Left forelimb (tissue), 1 donor: ENCODE measurements at regions not wholly inside any gene's neighbourhood (a gene's known extent, or its start where the extent isn't known, plus 50 kb on each side); places are given as distances from the start of the nearest gene placed in this dataset.

ENCODE experiments used
- DNase-seq: peaks from one replicate; pipeline ENCODE4 v3.0.0-alpha.2; 2018; ENCODE audit warnings: low spot score

- DNase-seq: no peak
These were observed 90.1 kb upstream of the NOCT start for GRCh38 chr4:138925495-138925894.

GRCh38 chr4:138919094-138919936, 96.3 kb upstream of the NOCT start:
- DNase-seq: peak; percentile 78

GRCh38 chr4:138918169-138918869, 97.3 kb upstream of the NOCT start:
- DNase-seq: no peak

- no peak for DNase-seq
These were observed 98.8 kb upstream of the NOCT start for GRCh38 chr4:138916763-138917162.

- DNase-seq: no peak
These were observed 99.8 kb upstream of the NOCT start for GRCh38 chr4:138915756-138916155.

DNA sequence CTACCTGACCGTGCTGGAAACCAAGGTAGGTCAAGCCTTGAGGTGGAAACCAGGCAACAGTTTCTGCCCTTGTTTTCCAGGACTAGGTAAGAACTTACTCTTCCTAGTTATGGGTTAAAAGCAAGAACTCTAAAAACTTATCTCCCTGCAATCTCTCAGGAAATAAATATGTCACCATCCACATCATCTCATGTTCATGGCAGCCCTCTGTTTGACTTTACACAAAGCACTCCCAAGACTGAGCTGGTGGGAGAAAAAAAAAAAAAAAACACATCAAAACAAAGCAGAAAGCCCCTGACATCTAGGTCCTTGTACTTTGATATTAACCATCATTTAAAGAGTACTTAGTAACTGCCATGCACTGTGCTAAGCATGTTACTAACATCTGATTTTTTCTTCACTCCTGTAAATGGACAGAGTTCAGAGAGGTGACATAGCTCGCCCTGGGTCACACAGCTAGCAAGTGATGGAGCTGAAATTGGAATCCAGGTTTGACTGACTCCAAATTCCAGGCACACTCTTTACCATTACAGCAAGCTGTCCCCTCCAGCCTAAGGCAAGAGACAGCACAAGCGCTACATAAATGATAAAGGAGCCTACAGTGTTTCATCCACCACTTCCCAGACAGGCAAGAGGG, 102.8 kb upstream of the NOCT start:
- DNase-seq: no peak

GRCh38 chr4:138911909-138912703, 103.5 kb upstream of the NOCT start:
- no peak for DNase-seq

DNA sequence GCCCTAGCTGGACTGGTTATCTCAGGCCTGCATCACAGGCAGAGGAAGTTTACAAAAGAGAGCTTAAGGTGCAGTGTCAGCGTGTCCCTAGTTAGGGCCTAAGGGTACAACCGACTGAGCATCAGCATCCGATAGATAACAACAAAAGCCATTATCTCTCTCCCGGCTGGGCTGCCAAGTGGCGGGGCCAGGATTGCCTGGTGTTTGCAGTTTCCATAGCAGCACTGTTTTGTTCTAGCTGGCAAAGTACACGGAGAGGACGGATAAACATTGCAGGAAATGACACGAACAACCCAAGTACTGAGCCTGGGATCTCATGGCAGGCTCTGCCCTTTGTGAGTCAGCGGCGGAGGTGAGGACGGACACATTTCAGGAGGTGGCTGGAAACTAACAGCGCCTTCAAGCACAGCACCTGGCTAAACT, 104.7 kb upstream of the NOCT start:
- peak; percentile 74 for DNase-seq

DNA sequence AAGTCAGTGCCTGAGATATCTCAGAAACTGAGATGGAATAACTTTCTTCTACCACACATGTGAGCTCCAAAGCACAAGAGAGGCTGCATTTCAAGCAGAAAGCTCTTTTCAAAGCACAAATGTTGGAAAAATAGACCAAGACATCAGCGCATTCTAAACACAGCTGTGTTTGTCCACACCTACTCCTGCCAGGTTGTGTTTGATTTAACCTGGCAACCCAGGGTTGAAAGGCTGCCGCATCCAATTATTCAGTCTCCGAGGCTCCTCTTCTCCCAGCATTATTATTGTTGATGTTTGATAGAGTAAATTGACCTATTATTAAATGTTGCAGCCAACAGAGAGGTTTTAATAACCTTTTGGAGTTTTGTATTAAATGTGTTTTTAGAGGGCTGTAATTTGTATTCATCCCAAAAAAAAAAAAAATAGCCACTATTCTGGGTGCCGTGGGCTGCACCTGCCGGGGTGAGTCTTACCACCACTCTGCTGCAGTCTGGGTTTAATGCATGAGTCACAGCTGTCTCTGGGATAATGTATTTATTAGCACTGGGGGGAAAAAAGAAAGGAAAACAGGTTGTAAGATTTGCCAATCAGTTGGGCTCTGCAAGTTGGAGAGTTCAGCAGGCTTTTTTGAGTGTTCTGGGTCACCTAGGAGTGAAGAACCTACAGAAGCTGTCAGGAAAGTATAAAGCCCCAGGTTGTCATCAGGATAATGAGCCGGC, 105.2 kb upstream of the NOCT start:
- no peak for DNase-seq

- DNase-seq: no peak
These were observed 106.0 kb upstream of the NOCT start for GRCh38 chr4:138909587-138909986.

DNA sequence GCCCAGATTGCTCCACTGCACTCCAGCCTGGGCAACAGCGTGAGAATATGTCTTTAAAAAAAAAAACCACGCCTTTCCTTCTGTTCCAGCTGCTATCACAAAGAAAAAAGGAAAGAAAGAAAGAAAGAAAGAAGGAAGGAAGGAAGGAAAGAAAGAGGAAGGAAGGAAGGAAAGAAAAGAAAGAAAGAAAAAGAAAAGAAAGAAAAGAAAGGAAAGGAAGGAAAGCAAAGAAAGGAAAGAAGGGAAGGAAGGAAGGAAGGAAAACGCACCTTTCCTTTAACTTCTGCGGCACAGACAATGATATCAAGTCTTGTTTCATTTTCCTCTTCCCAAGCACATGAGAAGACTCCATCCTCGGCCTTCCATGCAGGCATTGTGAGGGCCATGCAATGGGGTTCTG, 107.4 kb upstream of the NOCT start:
- DNase-seq: no peak

DNA sequence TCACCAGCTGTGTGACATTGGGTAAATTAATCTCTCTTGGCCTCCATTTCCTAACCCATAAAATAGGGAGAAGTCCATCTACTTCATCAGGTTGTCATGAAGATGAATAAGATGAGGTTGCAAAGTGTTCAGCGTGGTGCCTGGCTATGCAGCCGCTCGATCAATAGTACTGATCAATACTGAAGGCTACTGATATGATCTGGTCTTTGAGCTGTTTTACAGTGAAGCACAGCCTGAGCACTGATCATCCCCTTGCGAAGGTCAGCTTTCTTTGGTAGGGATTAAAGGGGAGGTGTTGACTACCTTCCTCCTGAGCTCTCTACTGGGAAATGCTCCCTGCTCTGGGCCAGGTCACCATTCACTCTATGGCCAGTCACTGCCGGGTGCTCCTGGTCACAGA, 108.4 kb upstream of the NOCT start:
- DNase-seq: no peak

GRCh38 chr4:138904793-138905192, 110.8 kb upstream of the NOCT start:
- no peak for DNase-seq

DNA sequence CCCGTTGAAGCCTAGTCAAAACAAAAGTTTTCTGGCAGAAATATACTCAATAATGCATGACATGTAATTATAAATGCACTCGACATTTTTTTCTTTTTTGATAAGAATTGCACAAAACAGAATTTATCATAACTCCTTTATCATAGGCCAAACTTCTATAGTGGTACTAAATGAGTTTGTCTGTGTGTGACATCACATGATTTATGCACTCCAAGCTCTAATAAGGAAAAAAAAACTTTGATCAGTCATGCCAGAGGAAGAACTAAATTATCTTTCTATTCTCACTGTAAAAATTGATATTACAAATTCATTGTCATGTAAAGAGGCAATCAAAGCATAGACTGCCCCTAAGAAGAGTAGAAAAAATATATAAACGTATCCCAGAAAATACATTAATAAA, 112.4 kb upstream of the NOCT start:
- no peak for DNase-seq

DNA sequence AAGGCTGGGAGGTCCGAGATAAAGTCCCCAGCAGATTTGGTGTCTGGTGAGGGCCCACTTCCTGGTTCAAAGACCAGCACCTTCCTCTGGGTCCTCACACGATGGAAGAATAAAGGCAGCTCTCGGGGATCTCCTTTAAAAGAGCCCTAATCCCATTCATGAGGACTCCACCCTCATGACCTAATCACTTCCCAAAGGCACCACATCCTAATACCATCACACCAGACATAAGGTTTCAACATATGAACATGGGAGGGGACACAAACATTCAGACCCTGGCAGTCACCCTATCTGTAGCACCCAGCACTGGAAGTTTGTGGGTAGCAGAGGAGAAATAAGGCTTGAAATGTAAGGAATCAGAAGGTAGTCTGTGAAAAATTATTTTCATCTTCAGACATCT, 112.9 kb upstream of the NOCT start:
- DNase-seq: no peak

- DNase-seq: no peak
These were observed 114.4 kb upstream of the NOCT start for GRCh38 chr4:138901177-138901576.

GRCh38 chr4:138899999-138900398, 115.6 kb upstream of the NOCT start:
- DNase-seq: no peak

DNA sequence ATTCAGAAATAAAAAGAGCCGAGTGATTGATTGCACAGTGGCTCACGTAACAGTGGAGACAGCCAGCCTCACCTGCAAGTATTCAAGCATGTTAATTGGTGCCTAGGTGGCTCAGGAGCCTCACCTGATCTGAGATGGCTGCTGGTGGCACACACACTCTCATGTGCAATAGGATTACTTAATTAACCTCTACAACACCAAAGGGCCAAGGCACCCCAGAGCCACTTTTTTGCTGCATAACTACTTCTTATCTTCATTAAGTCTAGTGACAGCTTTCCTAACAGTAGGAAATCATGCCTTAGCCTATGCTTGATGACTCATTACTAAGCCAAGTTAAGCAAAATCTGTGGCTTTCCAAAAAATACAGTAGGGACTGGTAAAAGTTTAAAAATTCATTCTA, 117.3 kb upstream of the NOCT start:
- DNase-seq: no peak

DNA sequence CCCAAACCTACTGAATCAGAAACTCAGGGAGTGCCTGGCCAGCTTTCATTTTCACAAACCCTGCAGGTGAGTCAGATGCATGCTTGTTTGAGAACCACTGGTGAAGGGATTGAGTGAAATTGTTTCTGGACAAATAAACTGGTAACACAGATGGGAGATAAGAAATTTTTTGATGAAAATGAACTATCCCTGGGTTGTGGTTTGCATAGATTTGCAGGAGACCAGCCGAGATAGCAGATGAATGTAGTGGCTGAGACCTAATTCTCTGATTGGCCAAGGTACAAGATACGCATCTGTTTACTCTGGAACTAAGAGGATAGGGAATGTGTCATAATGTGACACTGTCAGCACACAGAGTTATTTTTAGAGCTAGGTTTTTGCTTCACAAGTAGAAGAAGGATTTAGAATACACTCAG, 117.8 kb upstream of the NOCT start:
- no peak for DNase-seq

- DNase-seq: no peak
These were observed 120.9 kb upstream of the NOCT start for GRCh38 chr4:138894709-138895108.

- DNase-seq: no peak
These were observed 121.6 kb upstream of the NOCT start for GRCh38 chr4:138894011-138894410.
